ENCODE measurements at regions not wholly inside any gene's neighbourhood (a gene's known extent, or its start where the extent isn't known, plus 50 kb on each side); places are given as distances from the start of the nearest gene placed in this dataset.

DNA sequence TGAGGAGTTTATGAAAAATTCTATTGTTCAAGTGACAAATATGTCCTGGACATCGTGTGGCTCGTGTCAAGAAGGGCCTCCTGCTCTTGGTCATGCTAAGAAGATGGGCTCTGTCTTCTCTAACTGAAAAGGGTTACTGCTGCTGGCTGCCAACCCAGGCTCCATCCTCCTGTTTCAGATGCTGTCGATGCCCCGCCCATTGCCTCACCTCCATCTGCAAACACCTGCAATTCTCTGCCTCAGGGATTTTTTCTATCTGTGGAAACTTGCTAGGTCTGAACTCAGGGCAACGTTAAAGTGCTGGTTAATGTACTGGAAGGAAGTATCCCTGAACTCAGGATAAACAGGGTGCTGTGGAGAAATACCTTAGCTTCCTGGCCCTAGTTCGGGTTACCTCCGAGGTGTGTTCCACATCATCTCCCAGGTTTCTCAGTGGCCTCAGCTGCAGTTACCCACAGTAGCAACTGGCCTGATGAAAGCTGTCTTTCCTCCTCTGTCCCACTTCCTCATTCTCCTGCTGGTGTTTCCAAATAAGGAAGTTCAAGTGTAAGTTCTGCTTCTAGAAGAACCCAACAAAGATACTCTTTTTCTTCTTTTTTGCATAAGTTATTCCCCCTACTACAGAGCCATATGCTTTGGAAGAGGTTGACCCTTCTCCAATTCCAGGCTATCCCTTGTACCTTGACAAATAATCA, 151.7 kb upstream of the SMIM23 start:
- no peaks in the 10 kb centered on the region for H3K9me3 Mint-ChIP-seq (ENCODE audit: unreplicated experiment)

GRCh38 chr5:171634511-171634910, 151.1 kb upstream of the SMIM23 start:
- peaks cover 15% of the 10 kb centered on the region for H3K4me1 Mint-ChIP-seq (ENCODE audit: low read depth, unreplicated experiment)
- TF ChIP-seq, protein P1, sequence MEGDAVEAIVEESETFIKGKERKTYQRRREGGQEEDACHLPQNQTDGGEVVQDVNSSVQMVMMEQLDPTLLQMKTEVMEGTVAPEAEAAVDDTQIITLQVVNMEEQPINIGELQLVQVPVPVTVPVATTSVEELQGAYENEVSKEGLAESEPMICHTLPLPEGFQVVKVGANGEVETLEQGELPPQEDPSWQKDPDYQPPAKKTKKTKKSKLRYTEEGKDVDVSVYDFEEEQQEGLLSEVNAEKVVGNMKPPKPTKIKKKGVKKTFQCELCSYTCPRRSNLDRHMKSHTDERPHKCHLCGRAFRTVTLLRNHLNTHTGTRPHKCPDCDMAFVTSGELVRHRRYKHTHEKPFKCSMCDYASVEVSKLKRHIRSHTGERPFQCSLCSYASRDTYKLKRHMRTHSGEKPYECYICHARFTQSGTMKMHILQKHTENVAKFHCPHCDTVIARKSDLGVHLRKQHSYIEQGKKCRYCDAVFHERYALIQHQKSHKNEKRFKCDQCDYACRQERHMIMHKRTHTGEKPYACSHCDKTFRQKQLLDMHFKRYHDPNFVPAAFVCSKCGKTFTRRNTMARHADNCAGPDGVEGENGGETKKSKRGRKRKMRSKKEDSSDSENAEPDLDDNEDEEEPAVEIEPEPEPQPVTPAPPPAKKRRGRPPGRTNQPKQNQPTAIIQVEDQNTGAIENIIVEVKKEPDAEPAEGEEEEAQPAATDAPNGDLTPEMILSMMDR (IDR thresholded peaks at IDR 0.05; ENCODE audit: partially characterized antibody, unreplicated experiment): no peak
- no peak overlapping the region for H3K4me3 Mint-ChIP-seq (ENCODE audit: unreplicated experiment)
- H3K36me3 Mint-ChIP-seq (ENCODE audit: unreplicated experiment): no peaks in the 10 kb centered on the region
- no peaks in the 10 kb centered on the region for H3K9me3 Mint-ChIP-seq (ENCODE audit: unreplicated experiment)
- no peak for DNase-seq
- H3K27me3 Mint-ChIP-seq (ENCODE audit: unreplicated experiment): no peaks in the 10 kb centered on the region
- H3K27ac Mint-ChIP-seq (ENCODE audit: unreplicated experiment): no peak overlapping the region

More for the DNA sequence above, 151.7 kb upstream of the SMIM23 start:
- no peaks in the 10 kb centered on the region for H3K36me3 Mint-ChIP-seq (ENCODE audit: unreplicated experiment)
- H3K27ac Mint-ChIP-seq (ENCODE audit: unreplicated experiment): no peak overlapping the region
- TF ChIP-seq, protein P1 (IDR thresholded peaks at IDR 0.05; ENCODE audit: partially characterized antibody, unreplicated experiment): no peak
- no peaks in the 10 kb centered on the region for H3K27me3 Mint-ChIP-seq (ENCODE audit: unreplicated experiment)
- H3K4me1 Mint-ChIP-seq (ENCODE audit: low read depth, unreplicated experiment): peaks cover 15% of the 10 kb centered on the region
- H3K4me3 Mint-ChIP-seq (ENCODE audit: unreplicated experiment): no peak overlapping the region
- no peak for DNase-seq

DNA sequence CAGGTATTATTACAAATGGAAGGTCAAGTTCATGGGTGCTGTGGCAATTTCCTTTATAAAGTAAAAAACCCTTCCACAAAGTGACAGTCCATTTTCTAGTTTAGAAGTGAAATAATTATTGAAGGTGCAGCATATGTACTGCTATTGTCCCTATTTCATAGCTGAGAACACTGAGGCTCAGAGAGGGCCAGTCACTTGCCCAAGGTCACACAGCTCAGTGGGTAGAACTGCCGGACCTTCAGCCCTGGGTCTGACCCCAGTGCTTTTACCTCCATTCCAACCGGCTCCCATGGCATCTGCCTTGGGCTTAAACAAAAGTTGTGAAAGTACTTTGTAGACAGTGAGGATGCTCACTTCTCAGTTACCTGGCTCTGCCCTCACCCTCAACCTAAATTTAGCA, 150.6 kb upstream of the SMIM23 start:
- H3K9me3 Mint-ChIP-seq (ENCODE audit: unreplicated experiment): no peaks in the 10 kb centered on the region
- no peak overlapping the region for H3K27ac Mint-ChIP-seq (ENCODE audit: unreplicated experiment)
- no peaks in the 10 kb centered on the region for H3K27me3 Mint-ChIP-seq (ENCODE audit: unreplicated experiment)
- no peak overlapping the region for H3K4me3 Mint-ChIP-seq (ENCODE audit: unreplicated experiment)
- H3K36me3 Mint-ChIP-seq (ENCODE audit: unreplicated experiment): no peaks in the 10 kb centered on the region
- peaks cover 16% of the 10 kb centered on the region for H3K4me1 Mint-ChIP-seq (ENCODE audit: low read depth, unreplicated experiment)
- DNase-seq: no peak
- TF ChIP-seq, protein P1 (IDR thresholded peaks at IDR 0.05; ENCODE audit: partially characterized antibody, unreplicated experiment): no peak

GRCh38 chr5:171635561-171636245, 149.9 kb upstream of the SMIM23 start:
- H3K9me3 Mint-ChIP-seq (ENCODE audit: unreplicated experiment): no peaks in the 10 kb centered on the region

More at GRCh38 chr5:171635561-171636245, 149.9 kb upstream of the SMIM23 start:
- H3K36me3 Mint-ChIP-seq (ENCODE audit: unreplicated experiment): no peaks in the 10 kb centered on the region
- H3K27me3 Mint-ChIP-seq (ENCODE audit: unreplicated experiment): no peaks in the 10 kb centered on the region
- TF ChIP-seq, protein P1 (IDR thresholded peaks at IDR 0.05; ENCODE audit: partially characterized antibody, unreplicated experiment): no peak
- no peak overlapping the region for H3K27ac Mint-ChIP-seq (ENCODE audit: unreplicated experiment)
- no peak for DNase-seq
- peaks cover 19% of the 10 kb centered on the region for H3K4me1 Mint-ChIP-seq (ENCODE audit: low read depth, unreplicated experiment)
- no peak overlapping the region for H3K4me3 Mint-ChIP-seq (ENCODE audit: unreplicated experiment)
